ENCODE measurements at regions not wholly inside any gene's neighbourhood (a gene's known extent, or its start where the extent isn't known, plus 50 kb on each side); places are given as distances from the start of the nearest gene placed in this dataset.

- no peak for DNase-seq (ENCODE audit: low spot score)
- in situ Hi-C loops (cut with MboI; ENCODE audit: low pct_unique_long_range_greater_than_20kb, low sequenced_read_pairs, unreplicated experiment), result no loop called here
- TF ChIP-seq, protein P1, sequence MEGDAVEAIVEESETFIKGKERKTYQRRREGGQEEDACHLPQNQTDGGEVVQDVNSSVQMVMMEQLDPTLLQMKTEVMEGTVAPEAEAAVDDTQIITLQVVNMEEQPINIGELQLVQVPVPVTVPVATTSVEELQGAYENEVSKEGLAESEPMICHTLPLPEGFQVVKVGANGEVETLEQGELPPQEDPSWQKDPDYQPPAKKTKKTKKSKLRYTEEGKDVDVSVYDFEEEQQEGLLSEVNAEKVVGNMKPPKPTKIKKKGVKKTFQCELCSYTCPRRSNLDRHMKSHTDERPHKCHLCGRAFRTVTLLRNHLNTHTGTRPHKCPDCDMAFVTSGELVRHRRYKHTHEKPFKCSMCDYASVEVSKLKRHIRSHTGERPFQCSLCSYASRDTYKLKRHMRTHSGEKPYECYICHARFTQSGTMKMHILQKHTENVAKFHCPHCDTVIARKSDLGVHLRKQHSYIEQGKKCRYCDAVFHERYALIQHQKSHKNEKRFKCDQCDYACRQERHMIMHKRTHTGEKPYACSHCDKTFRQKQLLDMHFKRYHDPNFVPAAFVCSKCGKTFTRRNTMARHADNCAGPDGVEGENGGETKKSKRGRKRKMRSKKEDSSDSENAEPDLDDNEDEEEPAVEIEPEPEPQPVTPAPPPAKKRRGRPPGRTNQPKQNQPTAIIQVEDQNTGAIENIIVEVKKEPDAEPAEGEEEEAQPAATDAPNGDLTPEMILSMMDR (IDR thresholded peaks at IDR 0.05; ENCODE audit: extremely low read depth, insufficient read depth, missing control alignments), result no peak
These were observed 198.4 kb upstream of the RGS18 start for GRCh38 chr1:191959856-191960255.

DNA sequence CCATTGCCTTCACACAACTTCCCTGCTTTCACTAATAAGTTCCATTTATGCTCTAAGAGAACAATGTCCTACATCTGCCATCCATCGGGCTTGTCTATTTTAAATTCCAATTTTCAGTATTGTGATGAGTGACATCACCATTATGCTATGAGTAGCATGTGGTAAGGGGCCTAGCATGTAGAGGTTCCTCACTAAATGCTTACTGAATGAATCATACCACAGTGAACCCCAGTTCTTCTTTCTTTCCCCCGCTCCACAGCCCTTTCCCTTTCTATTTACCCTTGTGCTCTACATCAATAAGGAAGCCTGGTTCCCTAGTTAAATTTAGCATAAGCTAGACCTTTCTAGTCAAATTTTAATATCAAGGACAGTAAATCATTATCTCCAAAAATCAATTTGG, 195.0 kb upstream of the RGS18 start:
- in situ Hi-C loops (cut with MboI; ENCODE audit: low pct_unique_long_range_greater_than_20kb, low sequenced_read_pairs, unreplicated experiment), result no loop called here
- TF ChIP-seq, protein P1 (IDR thresholded peaks at IDR 0.05; ENCODE audit: extremely low read depth, insufficient read depth, missing control alignments), result no peak
- DNase-seq (ENCODE audit: low spot score), result no peak

DNA sequence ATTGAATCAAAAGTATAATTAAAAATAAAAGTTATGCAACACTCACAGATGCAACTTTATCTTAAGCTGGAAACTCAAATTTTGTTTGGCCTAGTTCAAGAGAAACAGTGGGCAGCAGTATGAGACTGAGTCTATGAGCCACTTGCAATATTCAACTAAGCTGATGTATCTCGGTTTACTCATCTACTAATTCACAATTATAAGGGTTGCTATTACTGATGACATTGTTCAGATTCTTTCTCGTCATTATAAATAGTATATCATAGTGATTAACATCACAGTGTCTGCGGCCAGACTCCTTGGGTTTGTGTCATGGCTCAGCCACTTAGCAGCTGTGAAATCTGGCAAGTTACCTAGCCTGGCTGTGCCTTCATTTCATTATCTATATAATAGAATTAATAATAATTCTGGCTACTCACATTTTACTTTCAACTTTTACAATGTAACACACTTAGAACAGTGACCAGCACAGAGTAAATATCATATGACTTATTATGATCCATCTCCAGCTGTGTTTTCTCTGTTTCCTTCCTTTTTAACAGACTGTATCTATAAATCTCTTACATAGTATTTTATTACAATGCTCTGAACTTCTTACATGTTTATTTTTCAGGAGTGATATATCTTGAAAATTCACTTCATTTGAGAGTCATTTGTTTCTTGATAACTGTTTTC, 194.3 kb upstream of the RGS18 start:
- DNase-seq (ENCODE audit: low spot score), result no peak
- TF ChIP-seq, protein P1 (IDR thresholded peaks at IDR 0.05; ENCODE audit: extremely low read depth, insufficient read depth, missing control alignments), result no peak
- in situ Hi-C loops (cut with MboI; ENCODE audit: low pct_unique_long_range_greater_than_20kb, low sequenced_read_pairs, unreplicated experiment), result no loop called here

GRCh38 chr1:191969290-191969689, 189.0 kb upstream of the RGS18 start:
- in situ Hi-C loops (cut with MboI; ENCODE audit: low pct_unique_long_range_greater_than_20kb, low sequenced_read_pairs, unreplicated experiment), result no loop called here
- no peak for DNase-seq (ENCODE audit: low spot score)
- TF ChIP-seq, protein P1 (IDR thresholded peaks at IDR 0.05; ENCODE audit: extremely low read depth, insufficient read depth, missing control alignments), result no peak

GRCh38 chr1:191970116-191970515, 188.1 kb upstream of the RGS18 start:
- TF ChIP-seq, protein P1 (IDR thresholded peaks at IDR 0.05; ENCODE audit: extremely low read depth, insufficient read depth, missing control alignments), result no peak
- in situ Hi-C loops (cut with MboI; ENCODE audit: low pct_unique_long_range_greater_than_20kb, low sequenced_read_pairs, unreplicated experiment), result no loop called here
- DNase-seq (ENCODE audit: low spot score), result no peak

DNA sequence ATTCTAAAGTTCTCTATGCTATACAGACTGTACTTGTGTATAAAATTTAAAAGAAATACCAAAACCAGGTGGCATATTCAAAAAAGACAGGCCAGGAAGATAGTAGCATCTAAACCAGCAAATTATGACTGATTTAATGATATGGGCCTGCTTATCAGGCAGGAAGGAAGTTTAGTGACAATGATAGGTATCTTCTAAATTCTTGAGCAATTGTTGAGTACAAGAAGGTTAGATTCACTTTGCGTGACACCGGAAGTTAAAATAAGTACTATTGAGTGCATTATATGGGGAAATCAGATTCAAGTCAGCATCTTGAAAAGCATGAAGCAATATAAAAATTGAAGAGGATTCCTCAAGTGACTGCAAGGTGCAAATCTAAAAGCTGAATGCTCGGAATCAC, 186.8 kb upstream of the RGS18 start:
- DNase-seq (ENCODE audit: low spot score), result no peak
- TF ChIP-seq, protein P1 (IDR thresholded peaks at IDR 0.05; ENCODE audit: extremely low read depth, insufficient read depth, missing control alignments), result no peak
- in situ Hi-C loops (cut with MboI; ENCODE audit: low pct_unique_long_range_greater_than_20kb, low sequenced_read_pairs, unreplicated experiment), result no loop called here

Data from GM13977 (cell line).